NCI-H1417 (cell line): ENCODE measurements at regions not wholly inside any gene's neighbourhood (a gene's known extent, or its start where the extent isn't known, plus 50 kb on each side); places are given as distances from the start of the nearest gene placed in this dataset.
A peak's percentile ranks its signal among the peaks of the same experiment; 100 is the strongest.

Experiments used
- DNase-seq, 3 experiments: peaks; one replicate each; lab custom pipeline; 2025; lab: John Stamatoyannopoulos, UW

DNA sequence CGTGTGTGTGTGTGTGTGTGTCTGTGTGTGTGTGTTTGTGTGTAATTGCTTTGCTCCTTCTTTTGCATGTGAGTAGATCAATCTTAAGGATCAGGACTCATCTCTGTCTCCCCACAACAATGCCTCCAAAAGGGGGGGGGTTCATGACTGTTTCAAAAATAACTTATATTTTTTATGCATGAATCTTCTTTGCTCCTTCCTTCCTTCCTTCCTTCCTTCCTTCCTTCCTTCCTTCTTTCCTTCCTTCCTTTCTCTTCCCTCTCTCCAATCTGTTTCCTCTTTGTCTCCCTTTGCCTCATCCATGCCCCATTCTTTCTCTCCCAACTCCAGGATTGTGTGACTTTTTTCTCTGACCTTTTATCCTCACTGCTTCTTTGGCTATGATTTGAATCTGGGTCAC, 126.4 kb upstream of the OSMR start:
- no peak for DNase-seq

DNA sequence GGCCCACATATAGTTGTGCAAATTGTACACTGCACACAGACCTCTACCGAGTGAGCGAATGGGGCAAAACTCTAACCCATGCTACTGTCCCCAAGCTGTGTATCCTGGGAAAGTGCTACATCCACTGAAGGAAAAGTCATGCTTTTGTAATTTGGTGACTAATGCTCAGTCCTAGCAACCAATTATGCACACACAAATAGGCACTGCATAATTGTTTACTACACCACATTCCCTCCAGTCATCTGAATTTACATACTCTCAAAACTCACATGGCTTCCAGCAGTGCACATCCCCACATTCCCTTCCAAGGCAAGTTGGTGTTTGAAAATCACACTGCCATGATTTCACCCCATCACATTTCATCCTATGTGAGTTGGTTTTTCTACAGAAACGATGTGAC, 125.9 kb upstream of the OSMR start:
- DNase-seq, result no peak

DNA sequence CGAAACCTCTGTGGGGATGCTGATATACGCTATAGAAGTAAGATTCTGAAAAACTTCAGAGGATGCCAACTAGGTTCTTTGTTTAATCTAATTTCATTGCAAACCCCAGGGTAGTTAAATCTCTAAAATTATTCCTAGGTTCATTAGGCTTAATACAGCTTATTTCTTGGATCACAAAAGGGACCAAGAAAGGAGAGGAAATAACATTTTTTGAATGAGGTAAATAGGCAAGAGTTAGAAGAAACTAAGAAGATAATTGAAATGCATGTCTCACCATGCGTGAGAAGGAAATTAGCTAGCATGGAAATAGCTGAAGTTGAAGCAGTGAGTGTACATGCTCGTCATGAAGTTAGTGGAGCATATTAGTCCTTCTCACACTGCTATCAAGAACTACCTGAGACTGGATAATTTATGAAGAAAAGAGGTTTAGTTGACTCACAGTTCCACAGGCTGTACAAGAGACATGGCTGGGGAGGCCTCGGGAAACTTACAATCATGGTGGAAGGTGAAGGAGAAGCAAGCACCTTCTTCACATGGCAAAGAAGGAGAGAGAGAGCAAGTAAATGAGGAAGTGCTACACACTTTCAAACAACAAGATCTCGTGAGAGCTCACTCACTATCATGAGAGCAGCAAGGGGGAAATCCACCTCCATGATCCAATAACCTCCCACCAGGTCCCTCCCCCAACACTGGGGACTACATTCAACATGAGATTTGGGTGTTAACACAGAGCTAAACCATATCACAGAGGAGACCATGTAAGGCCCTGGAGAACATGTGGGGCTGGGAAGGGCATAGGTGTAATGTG, 125.1 kb upstream of the OSMR start:
- no peak for DNase-seq

DNA sequence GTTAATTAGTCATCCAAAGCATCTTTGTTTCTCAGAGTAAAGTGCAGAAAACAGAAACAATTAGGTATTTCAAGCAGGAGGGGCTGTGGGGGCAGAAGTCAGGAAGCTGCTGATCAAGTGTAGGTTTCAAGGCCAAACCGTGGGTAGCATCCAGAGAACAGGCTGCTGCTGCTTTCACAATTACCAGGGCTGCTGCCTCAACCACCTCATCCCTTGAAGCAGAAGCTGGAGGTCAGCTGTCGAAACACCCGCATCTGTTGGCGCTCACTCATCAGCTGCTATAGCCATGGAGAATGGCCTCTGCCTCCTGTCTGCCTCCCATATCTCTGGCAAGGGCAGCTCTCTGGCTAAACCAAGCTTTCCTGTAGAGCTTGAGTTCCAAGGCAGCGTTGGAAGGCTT, 122.9 kb upstream of the OSMR start:
- no peak for DNase-seq

- no peak for DNase-seq
These were observed 122.4 kb upstream of the OSMR start for GRCh38 chr5:38723426-38723825.

- no peak for DNase-seq
These were observed 121.3 kb upstream of the OSMR start for GRCh38 chr5:38724301-38725030.

GRCh38 chr5:38725371-38725865, 120.4 kb upstream of the OSMR start:
- no peak for DNase-seq

- DNase-seq, result no peak
These were observed 119.5 kb upstream of the OSMR start for GRCh38 chr5:38726279-38726678.

- DNase-seq, result no peak
These were observed 117.8 kb upstream of the OSMR start for GRCh38 chr5:38728029-38728428.

DNA sequence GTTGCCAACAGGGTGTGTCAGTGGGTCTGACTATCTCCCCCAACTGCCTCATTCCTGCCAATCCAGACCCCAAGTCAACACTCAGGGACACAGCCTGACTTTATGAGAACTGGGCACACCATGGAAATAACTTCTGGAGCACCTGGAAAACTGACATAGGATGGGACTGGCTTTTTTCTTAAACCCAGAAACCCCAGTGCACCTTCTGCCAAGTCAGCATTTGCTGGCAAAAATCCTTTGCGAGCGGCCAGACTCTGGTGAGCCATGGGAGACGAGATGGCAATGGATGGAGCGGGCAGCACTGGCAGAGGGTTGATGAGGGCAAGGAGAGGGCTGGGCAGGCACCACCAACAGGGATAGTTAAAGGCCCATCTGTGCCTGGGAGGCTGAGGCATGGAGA, 114.4 kb upstream of the OSMR start:
- no peak for DNase-seq

DNA sequence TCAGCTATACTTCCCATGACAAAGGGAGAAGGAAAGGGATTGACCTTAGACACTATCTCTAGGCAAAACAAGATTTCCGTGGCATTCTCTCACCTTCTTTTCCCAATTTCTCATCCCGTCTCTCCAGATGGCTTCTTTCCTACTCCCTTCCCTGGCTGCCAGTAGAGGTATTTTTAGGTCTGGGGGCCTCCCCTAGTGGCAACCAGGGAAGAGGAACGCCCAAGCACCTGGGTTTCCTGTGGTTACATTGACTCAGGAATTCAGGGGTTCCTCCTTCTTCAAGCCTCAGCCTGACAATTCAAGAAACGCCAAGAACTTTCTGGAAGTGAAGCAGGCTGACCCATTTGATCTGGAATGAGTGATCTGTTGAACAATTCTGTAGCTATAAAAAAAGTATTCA, 111.5 kb upstream of the OSMR start:
- DNase-seq, result peak in 1 of 3 experiments; percentile 12

GRCh38 chr5:38736089-38736488, 109.7 kb upstream of the OSMR start:
- DNase-seq, result no peak

DNA sequence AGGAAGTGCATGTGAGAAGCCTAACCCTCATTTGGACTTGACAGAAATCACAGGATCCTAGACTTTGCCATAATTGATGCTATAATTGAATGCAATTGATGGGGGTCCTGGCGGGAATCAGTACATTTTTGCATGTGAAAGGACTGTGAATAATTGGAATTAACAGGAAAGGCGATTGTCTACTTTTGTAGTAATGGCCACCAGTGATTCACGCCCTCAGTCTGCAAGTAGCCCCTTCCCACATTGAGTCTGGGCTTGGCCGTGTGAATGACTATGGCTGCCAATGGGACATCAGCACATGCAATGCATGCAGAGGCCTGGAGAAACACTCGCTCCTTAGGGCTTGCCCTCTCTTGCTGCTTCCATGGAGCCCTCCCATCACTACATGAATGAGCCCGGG, 107.8 kb upstream of the OSMR start:
- DNase-seq, result no peak

DNA sequence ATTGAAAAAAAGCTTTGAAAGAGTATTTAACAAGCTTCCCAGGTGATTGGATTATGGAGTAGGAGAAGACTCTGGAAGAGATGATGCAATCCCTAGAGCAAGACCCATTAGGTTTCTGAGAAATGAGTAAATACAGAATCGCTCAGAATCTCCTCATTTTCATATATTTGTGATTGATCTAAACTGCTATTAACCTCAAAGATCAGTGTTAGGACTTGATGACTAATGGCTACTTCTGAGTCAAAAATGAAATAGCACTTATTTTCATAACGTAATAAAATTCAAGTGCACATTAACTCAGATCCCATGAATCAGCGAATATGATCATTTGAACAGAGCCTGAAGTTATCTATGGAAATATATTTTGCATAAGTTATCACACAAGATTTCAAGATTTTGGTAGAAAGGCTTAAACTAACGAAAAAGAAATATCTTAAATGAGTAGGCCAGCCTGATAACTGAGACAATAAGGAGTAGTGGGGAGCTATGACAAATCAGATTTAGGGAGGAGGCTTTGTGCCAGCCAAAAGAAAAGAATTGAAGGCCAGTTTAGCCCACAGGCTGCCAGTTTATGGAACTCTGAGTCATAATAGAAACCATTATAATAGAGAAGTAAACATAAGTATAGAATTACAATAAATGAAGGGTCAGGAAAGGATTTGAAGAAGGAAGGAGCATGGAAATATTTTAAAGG, 106.7 kb upstream of the OSMR start:
- peak in 1 of 3 experiments; percentile 24 for DNase-seq

DNA sequence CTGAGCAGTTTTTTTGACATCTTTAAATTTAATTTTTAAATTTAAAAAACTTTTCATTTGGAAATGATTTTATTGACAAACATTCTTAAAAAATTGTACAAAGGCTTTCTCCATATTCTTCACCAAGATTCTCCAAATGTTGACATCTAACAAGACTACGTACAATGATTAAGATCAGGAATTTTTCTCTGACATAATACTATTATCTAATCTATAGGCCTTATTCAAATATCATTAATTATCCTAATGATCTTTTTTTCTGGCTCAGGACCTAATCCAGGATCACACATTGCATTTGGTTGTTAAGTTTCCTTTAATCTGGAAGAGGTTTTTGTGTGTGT, 106.1 kb upstream of the OSMR start:
- DNase-seq, result no peak

DNA sequence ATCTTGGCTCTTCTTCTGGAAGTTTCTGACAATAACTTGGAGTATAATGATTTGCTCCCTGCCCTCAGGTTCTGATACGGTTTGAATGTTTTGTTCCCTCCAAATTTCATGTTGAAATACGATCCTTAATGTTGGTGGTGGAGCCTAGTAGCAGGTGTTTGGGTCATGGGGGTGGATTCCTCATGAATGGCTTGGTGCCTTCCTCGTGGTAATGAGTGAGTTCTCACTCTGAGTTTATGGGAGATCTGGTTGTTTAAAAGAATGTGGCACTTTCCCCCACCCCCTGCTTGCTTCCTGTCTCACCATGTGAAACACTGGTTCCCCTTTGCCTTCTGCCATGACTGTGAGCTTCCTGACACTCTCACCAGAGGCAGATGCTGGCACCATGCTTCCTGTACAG, 103.0 kb upstream of the OSMR start:
- DNase-seq, result no peak

DNA sequence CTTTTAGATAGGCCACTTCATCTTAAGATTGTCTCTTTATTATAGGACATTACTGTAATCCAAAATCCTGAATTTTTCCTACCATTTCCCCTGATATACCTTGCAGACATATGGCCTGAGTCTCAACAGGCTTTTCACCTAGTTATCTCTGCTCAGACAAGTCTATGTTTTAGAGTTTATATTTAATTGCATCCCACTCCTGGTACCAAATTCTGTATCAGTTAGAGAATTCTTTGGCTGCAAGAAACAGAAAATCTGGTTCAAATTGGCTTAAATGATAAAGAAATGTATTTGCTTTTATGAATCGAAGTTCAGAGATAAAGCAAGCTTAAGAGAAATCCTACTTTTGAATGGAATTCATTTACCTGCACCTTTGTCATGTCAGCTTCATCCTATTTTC, 102.2 kb upstream of the OSMR start:
- no peak for DNase-seq

- DNase-seq, result no peak
These were observed 99.7 kb upstream of the OSMR start for GRCh38 chr5:38745836-38746732.

GRCh38 chr5:38749861-38750260, 96.0 kb upstream of the OSMR start:
- no peak for DNase-seq

DNA sequence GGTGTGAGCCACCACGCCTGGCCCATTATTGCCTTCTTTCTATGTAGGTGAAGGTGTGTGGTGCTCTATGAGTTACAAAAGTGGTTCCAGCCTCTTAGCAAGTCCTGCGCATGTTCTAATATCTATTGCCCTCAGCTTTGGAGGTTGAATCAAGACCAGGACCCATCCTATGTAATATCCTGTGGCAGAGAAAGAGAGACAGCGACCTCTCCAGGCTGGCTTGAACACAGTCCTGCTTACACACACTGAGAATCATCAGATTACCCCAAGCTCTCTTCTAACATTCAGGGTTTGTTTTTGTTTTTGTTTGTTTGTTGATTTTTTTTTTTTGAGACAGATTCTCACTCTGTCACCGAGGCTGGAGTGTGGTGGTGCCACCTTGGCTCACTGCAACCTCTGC, 94.7 kb upstream of the OSMR start:
- no peak for DNase-seq

- no peak for DNase-seq
These were observed 93.7 kb upstream of the OSMR start for GRCh38 chr5:38752012-38752536.

GRCh38 chr5:38752622-38753021, 93.2 kb upstream of the OSMR start:
- no peak for DNase-seq
